Activated T-cell treated with anti-CD3 and anti-CD28 coated beads, Interleukin-2, amount 50 U/mL, for 72 hours (primary cell): ENCODE measurements at regions not wholly inside any gene's neighbourhood (a gene's known extent, or its start where the extent isn't known, plus 50 kb on each side); places are given as distances from the start of the nearest gene placed in this dataset.
"Not testable (repeated sequence)": the region's sequence is repeated elsewhere in the genome, so short reads cannot be mapped to it uniquely, and the experiment has no call there.

Source experiments
- ATAC-seq, 2 donors: fragments of 150-1000 bp; cut with Tn5 transposase; replicated peaks in 1 of 2; 2 replicates each; pipeline ENCODE4 v1.10.0; 2021; ENCODE audit warnings: moderate library complexity in 2 of 2, mild to moderate bottlenecking in 1 of 2
- DNase-seq, 2 donors: peaks; one replicate each; pipeline ENCODE4 v3.0.0; 2021 to 2022; ENCODE audit warnings: mixed read lengths in 1 of 2
- H3K27ac Mint-ChIP-seq: one replicate; pipeline ENCODE4 v1.8.0; 2022; ENCODE audit warnings: mild to moderate bottlenecking, moderate library complexity, mixed read lengths
- H3K27me3 Mint-ChIP-seq: one replicate; pipeline ENCODE4 v1.8.0; 2022; ENCODE audit warnings: low read depth, mixed read lengths
- H3K36me3 Mint-ChIP-seq, 2 donors: one replicate each; pipeline ENCODE4 v1.8.0; 2022; ENCODE audit warnings: mixed read lengths in 2 of 2, mild to moderate bottlenecking in 1 of 2; ENCODE audit not compliant: insufficient read depth in 2 of 2
- H3K4me1 Mint-ChIP-seq: one replicate; pipeline ENCODE4 v1.8.0; 2022; ENCODE audit warnings: low read depth, mixed read lengths
- H3K4me3 Mint-ChIP-seq, 2 donors: one replicate each; pipeline ENCODE4 v1.8.0; 2022; ENCODE audit warnings: mild to moderate bottlenecking in 2 of 2, mixed read lengths in 2 of 2, moderate library complexity in 2 of 2
- H3K9me3 Mint-ChIP-seq, 2 donors: one replicate each; pipeline ENCODE4 v1.8.0; 2022; ENCODE audit warnings: mixed read lengths in 2 of 2

GRCh38 chr10:28400681-28401080, 97.8 kb upstream of the MPP7 start:
- ATAC-seq (no peak), DNase-seq (no peak)
- Mint-ChIP-seq H3K9me3 (no peaks in the 10 kb centered on the region), H3K36me3 (no peaks in the 10 kb centered on the region), H3K27ac (no peak overlapping the region), H3K4me1 (peaks cover 17% of the 10 kb centered on the region), H3K4me3 (no peak overlapping the region), H3K27me3 (peaks cover 18% of the 10 kb centered on the region)

- Mint-ChIP-seq H3K4me1 (peaks cover 17% of the 10 kb centered on the region), H3K27me3 (peaks cover 10% of the 10 kb centered on the region)
- ATAC-seq, H3K4me3 Mint-ChIP-seq, H3K9me3 Mint-ChIP-seq, H3K36me3 Mint-ChIP-seq, H3K27ac Mint-ChIP-seq, DNase-seq: not testable (repeated sequence)
These were observed 99.8 kb upstream of the MPP7 start for GRCh38 chr10:28402611-28403073.

GRCh38 chr10:28403090-28403489, 100.2 kb upstream of the MPP7 start:
- H3K4me1 Mint-ChIP-seq = peaks cover 17% of the 10 kb centered on the region
- ATAC-seq (no peak), DNase-seq (no peak)
- H3K36me3 Mint-ChIP-seq = no peaks in the 10 kb centered on the region
- no peak overlapping the region for H3K4me3 Mint-ChIP-seq
- H3K9me3 Mint-ChIP-seq = no peaks in the 10 kb centered on the region
- no peak overlapping the region for H3K27ac Mint-ChIP-seq
- H3K27me3 Mint-ChIP-seq = peaks cover 8% of the 10 kb centered on the region

- DNase-seq (no peak), ATAC-seq (no peak)
- Mint-ChIP-seq H3K27me3 (peaks cover 23% of the 10 kb centered on the region), H3K9me3 (peaks cover 0 to under 1% of the 10 kb centered on the region in 2 donors), H3K4me3 (no peak overlapping the region), H3K4me1 (peaks cover 14% of the 10 kb centered on the region), H3K27ac (no peak overlapping the region), H3K36me3 (peaks cover 0 to 1% of the 10 kb centered on the region in 2 donors)
These were observed 105.4 kb upstream of the MPP7 start for GRCh38 chr10:28408237-28408777.

DNA sequence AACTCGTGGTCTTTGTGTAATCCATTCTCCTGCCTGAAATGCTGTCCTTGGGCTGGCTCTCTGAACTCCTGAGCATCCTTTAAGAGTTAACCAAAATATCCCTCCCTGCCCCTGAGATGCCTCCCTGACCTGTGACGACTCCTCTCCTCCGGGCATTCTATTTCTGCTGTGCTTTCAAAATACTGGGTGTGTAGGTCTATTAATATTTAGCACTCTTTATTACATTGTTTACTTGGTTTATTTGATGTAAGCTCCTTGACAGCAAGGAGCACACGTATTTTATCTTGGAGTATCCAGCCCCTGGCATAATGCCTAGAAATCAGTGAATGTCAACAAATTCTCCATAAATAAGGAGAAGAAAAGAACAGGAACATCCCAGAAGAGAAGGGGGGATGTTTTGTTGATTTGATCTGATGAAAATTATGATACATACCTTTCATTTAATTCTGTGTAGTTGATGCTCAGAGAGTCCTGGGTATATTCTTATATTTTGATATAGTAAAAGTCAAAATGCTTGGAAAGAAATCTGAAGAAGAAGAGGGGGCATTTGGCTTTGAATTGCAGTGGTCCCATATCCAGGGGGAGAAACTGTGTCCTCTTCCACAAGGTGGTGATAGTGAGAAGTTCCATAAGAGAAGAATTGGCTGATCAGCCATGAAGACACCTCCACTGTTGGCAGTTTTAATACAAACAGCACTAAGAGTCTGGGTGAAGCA, 107.7 kb upstream of the MPP7 start:
- H3K27ac Mint-ChIP-seq = no peak overlapping the region
- H3K36me3 Mint-ChIP-seq = peaks cover 1% of the 10 kb centered on the region in 2 donors
- H3K9me3 Mint-ChIP-seq = peaks cover 0 to 1% of the 10 kb centered on the region in 2 donors
- DNase-seq = no peak
- H3K4me3 Mint-ChIP-seq = no peak overlapping the region
- ATAC-seq = no peak
- H3K27me3 Mint-ChIP-seq = peaks cover 23% of the 10 kb centered on the region
- H3K4me1 Mint-ChIP-seq = peaks cover 14% of the 10 kb centered on the region

- peaks cover 14% of the 10 kb centered on the region for H3K4me1 Mint-ChIP-seq
- H3K4me3 Mint-ChIP-seq = no peak overlapping the region
- H3K27me3 Mint-ChIP-seq = peaks cover 23% of the 10 kb centered on the region
- peaks cover 0 to 1% of the 10 kb centered on the region in 2 donors for H3K9me3 Mint-ChIP-seq
- H3K36me3 Mint-ChIP-seq = peaks cover 1% of the 10 kb centered on the region in 2 donors
- DNase-seq (no peak), ATAC-seq (no peak)
- H3K27ac Mint-ChIP-seq = no peak overlapping the region
These were observed 108.2 kb upstream of the MPP7 start for GRCh38 chr10:28411136-28411460.

DNA sequence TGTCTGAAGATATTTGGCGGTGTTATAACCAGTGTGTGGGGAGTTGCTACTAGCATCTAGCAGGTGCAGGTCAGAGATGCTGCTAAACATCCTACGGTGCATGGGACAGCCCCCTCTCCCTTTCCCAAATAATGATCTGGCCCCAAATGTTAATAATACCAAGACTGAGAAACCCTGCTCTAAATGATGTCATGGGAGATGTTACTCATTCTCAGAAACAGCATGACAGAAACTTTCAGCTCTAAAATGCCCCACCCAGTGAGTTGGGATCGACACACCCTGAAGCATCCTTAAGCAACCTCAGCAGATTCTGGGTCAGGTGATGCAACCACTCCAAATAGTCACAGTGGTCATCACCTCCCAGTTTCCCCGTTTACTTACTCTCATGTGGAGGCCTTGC, 108.8 kb upstream of the MPP7 start:
- Mint-ChIP-seq H3K36me3 (peaks cover 1% of the 10 kb centered on the region in 2 donors), H3K27me3 (peaks cover 23% of the 10 kb centered on the region), H3K27ac (peak overlapping the region; percentile 80), H3K4me1 (peaks cover 14% of the 10 kb centered on the region), H3K9me3 (peaks cover 0 to 1% of the 10 kb centered on the region in 2 donors), H3K4me3 (peak overlapping the region; percentile 9 to 32)
- ATAC-seq (peak; percentile 86 to 93), DNase-seq (peak; percentile 31 to 48)

GRCh38 chr10:28418069-28418468, 114.8 kb upstream of the WAC start:
- Mint-ChIP-seq H3K27me3 (peaks cover 14% of the 10 kb centered on the region), H3K4me3 (no peak overlapping the region), H3K27ac (no peak overlapping the region), H3K9me3 (peaks cover 0 to 1% of the 10 kb centered on the region in 2 donors), H3K36me3 (peaks cover 0 to 1% of the 10 kb centered on the region in 2 donors), H3K4me1 (no peaks in the 10 kb centered on the region)
- ATAC-seq = no peak
- DNase-seq = no peak

- ATAC-seq = no peak
- Mint-ChIP-seq H3K27ac (no peak overlapping the region), H3K36me3 (no peaks in the 10 kb centered on the region), H3K4me3 (no peak overlapping the region), H3K27me3 (peaks cover 14% of the 10 kb centered on the region), H3K9me3 (no peaks in the 10 kb centered on the region), H3K4me1 (no peaks in the 10 kb centered on the region)
- no peak for DNase-seq
These were observed 107.5 kb upstream of the WAC start for GRCh38 chr10:28425422-28425821.

DNA sequence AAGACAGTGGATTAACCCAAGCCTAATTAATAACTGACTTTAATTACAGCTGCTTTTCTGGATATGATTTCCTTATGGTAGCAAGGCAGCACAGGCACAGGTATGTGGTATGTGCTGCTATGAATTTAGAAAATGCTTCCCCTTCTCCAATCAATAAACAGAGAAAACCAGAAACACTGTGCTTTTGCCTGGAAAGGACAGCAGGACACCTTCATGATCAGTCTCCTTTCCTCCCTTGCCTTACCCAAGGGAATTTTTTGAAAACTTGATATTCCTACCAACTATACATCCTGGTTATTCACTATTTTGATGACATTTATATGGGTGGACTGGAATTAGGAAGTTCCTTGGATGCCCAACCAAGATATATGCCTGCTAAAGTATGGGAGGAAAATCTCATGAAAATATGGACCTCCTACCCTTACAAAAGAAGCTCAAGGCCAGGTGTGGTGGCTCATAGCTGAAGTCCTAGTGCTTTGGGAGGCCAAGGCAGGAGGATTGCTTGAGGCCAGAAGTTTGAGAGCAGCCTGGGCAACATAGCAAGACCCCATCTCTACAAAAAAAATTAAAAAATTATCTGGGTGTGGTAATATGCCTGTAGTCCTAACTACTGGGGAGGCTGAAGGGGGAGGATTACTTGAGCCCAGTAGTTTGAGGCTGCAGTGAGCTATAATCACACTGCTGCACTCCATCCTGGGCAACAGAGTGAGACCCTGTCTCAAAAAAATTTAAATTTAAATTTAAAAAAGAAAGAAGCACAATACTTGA, 106.3 kb upstream of the WAC start:
- ATAC-seq (no peak), DNase-seq (no peak)
- Mint-ChIP-seq H3K9me3 (no peaks in the 10 kb centered on the region), H3K36me3 (no peaks in the 10 kb centered on the region), H3K27ac (no peak overlapping the region), H3K27me3 (peaks cover 13% of the 10 kb centered on the region), H3K4me1 (no peaks in the 10 kb centered on the region), H3K4me3 (no peak overlapping the region)

GRCh38 chr10:28427376-28427775, 105.5 kb upstream of the WAC start:
- DNase-seq = no peak
- H3K27me3 Mint-ChIP-seq = peaks cover 13% of the 10 kb centered on the region
- H3K4me1 Mint-ChIP-seq = peaks cover 6% of the 10 kb centered on the region
- no peak for ATAC-seq
- no peak overlapping the region for H3K27ac Mint-ChIP-seq
- no peaks in the 10 kb centered on the region for H3K36me3 Mint-ChIP-seq
- H3K4me3 Mint-ChIP-seq = no peak overlapping the region
- no peaks in the 10 kb centered on the region for H3K9me3 Mint-ChIP-seq

- Mint-ChIP-seq H3K36me3 (no peaks in the 10 kb centered on the region), H3K4me3 (no peak overlapping the region), H3K27me3 (peaks cover 2% of the 10 kb centered on the region), H3K9me3 (no peaks in the 10 kb centered on the region), H3K4me1 (peaks cover 8% of the 10 kb centered on the region), H3K27ac (no peak overlapping the region)
- ATAC-seq = no peak
- DNase-seq = no peak
These were observed 103.9 kb upstream of the WAC start for GRCh38 chr10:28429045-28429444.

DNA sequence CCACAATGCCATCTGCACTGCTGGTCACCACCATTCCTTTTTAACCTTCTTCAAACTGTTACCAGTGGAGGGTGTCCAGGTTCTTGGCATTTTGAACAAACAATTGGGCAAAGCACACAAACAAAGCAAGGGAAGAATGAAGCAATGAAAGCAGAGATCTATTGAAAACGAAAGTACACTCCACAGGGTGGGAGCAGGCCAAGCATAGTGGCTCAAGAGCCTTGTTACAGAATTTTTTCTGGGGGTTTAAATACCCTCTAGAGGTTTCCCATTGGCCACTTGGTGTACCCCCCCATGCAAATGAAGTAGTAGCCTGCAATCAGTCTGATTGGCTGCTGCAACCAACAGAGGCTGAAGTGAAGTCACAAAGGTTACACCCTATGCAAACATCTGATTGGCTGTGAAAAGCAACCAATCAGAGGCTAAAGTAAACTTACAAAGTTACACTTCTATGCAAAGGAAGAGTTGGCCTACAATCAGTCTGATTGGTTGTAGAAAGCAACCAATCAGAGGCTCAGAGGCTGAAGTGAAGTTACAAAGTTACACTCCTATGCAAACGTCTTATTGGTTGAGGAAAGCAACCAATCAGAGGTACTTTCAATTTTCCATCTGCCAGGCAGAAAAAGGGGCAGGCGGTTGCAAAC, 103.2 kb upstream of the WAC start:
- Mint-ChIP-seq H3K4me1 (peaks cover 8% of the 10 kb centered on the region), H3K36me3 (no peaks in the 10 kb centered on the region), H3K4me3 (no peak overlapping the region), H3K27me3 (no peaks in the 10 kb centered on the region), H3K27ac (no peak overlapping the region), H3K9me3 (no peaks in the 10 kb centered on the region)
- DNase-seq = no peak
- ATAC-seq = no peak
